Mucosa of rectum (tissue), 2 donors: ENCODE measurements at regions not wholly inside any gene's neighbourhood (a gene's known extent, or its start where the extent isn't known, plus 50 kb on each side); places are given as distances from the start of the nearest gene placed in this dataset.
A peak's percentile ranks its signal among the peaks of the same experiment; 100 is the strongest.

Experiments
- H3K27ac ChIP-seq, 2 donors: one replicate each; pipeline ENCODE4 v1.7.0; 2013; ENCODE audit warnings: inconsistent platforms in 2 of 2, low read depth in 2 of 2, low read length in 2 of 2
- H3K27me3 ChIP-seq, 2 donors: one replicate each; pipeline ENCODE4 v1.7.0; 2013; ENCODE audit warnings: low read length in 2 of 2; ENCODE audit not compliant: control insufficient read depth in 2 of 2, insufficient read depth in 2 of 2
- H3K36me3 ChIP-seq, 2 donors: one replicate each; pipeline ENCODE4 v1.7.0; 2013; ENCODE audit warnings: low read length in 2 of 2; ENCODE audit not compliant: control insufficient read depth in 2 of 2, insufficient read depth in 2 of 2
- H3K4me1 ChIP-seq, 2 donors: one replicate each; pipeline ENCODE4 v1.7.0; 2013; ENCODE audit warnings: low read length in 2 of 2, mild to moderate bottlenecking in 1 of 2; ENCODE audit not compliant: control insufficient read depth in 2 of 2, insufficient read depth in 2 of 2
- H3K4me3 ChIP-seq, 2 donors: one replicate each; pipeline ENCODE4 v1.7.0; 2013; ENCODE audit warnings: low read length in 2 of 2
- H3K9ac ChIP-seq, 2 donors: one replicate each; pipeline ENCODE4 v1.7.0; 2013; ENCODE audit warnings: low read length in 2 of 2, low read depth in 1 of 2, mild to moderate bottlenecking in 1 of 2
- H3K9me3 ChIP-seq, 2 donors: one replicate each; pipeline ENCODE4 v1.7.0; 2013; ENCODE audit warnings: low read length in 2 of 2; ENCODE audit not compliant: control insufficient read depth in 2 of 2
- donor health status: healthy.
- donor health status: Normal muscosa, but diverticular disease.

GRCh38 chr14:65957631-65958205, 528.5 kb upstream of the CCDC196 start:
- H3K9ac ChIP-seq: no peak overlapping the region
- H3K4me1 ChIP-seq: peaks cover 4 to 12% of the 10 kb centered on the region in 2 donors
- H3K4me3 ChIP-seq: no peak overlapping the region
- no peaks in the 10 kb centered on the region for H3K36me3 ChIP-seq
- peaks cover 0 to 4% of the 10 kb centered on the region in 2 donors for H3K27me3 ChIP-seq
- H3K9me3 ChIP-seq: no peaks in the 10 kb centered on the region
- H3K27ac ChIP-seq: no peak overlapping the region

DNA sequence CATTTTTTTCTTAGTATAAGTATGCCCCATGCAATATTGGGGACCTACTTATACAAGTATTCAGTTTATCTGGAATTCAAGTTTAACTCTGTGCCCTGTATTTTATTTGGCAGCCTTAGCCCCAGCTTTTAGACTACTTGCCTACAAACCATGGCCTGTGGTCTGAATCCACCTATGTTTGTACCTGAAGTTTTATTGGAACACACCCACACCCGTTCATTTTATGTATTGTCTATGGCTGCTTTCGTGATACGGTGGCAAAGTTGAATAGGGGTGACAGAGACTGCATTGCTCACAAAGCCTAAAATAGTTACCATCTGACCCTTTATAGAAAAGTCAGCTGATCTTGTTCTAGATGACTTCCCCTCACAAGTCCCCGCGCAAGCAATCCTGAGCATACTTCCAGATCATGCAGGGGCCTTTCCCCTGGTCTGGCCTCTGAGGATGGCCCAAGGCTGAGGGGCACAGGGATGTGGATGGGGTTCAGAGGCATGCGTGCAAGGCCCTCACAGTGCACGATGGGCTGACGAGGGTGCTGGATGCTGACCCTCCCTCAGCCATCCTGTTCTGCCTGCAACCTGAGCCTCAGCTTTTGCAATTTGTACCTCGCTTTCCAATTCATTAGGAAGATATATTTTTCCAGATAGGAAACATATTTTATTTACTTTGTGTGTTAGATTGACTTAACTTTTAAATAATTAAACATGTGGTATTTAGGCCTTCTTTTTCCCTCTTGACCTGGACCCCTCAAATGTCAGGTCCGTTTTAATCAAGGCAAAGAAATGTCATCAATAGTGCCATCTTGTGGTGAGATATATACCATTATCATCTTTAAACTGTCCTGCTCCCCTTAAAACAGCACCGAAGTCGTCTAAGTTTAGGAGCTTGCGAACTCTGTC, 527.3 kb upstream of the CCDC196 start:
- peaks cover 0 to 4% of the 10 kb centered on the region in 2 donors for H3K27me3 ChIP-seq
- H3K4me3 ChIP-seq: no peak overlapping the region
- H3K9ac ChIP-seq: no peak overlapping the region
- H3K27ac ChIP-seq: peak overlapping the region in 1 of 2 donors; percentile 10
- H3K4me1 ChIP-seq: peaks cover 4 to 12% of the 10 kb centered on the region in 2 donors
- no peaks in the 10 kb centered on the region for H3K9me3 ChIP-seq
- no peaks in the 10 kb centered on the region for H3K36me3 ChIP-seq

DNA sequence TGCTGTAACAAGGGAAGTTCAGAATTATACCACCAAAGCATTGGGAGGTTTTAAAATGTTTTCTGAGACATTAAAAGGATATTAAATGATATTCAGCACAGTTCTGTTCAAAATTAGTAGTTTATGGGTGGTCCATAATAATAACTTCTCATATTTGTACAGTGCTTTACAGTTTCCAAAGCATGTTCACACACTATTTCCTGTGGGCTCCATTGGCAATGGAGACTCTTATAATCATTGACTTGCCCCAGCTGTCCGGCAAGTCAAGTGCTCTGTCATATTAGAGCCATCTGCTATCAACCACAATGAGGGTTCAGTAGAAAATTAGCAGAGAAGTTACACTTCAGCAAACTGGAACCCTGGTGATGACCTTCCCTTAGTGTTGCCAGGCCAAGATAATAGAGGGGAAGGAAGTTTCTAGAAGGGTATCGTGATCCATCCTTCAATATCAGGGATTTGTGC, 526.6 kb upstream of the CCDC196 start:
- Histone ChIP-seq H3K9ac (no peak overlapping the region), H3K27me3 (peaks cover 0 to 4% of the 10 kb centered on the region in 2 donors), H3K27ac (no peak overlapping the region), H3K36me3 (no peaks in the 10 kb centered on the region), H3K4me1 (peaks cover 4 to 12% of the 10 kb centered on the region in 2 donors), H3K9me3 (no peaks in the 10 kb centered on the region), H3K4me3 (no peak overlapping the region)

DNA sequence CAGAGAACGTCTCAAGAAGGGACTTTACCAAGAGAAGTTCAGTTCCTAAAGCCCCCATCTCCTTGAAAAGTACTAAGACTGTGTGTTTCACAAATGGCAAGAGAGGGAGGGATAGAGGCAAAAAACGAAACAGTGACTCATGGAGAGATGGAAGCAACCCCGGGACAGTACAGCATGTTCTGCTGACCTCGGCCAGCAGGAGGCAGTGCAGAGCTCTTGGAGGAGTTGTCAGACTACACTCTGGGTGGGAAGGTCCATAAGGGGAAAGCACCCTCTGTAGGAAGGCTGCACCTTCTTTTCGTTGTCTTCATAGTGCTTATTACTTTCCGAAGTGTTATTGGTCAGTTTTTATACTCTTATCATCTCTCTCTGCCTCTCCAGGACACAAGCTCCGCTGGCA, 525.2 kb upstream of the CCDC196 start:
- H3K36me3 ChIP-seq: no peaks in the 10 kb centered on the region
- peaks cover 4 to 12% of the 10 kb centered on the region in 2 donors for H3K4me1 ChIP-seq
- no peak overlapping the region for H3K9ac ChIP-seq
- no peaks in the 10 kb centered on the region for H3K9me3 ChIP-seq
- H3K27ac ChIP-seq: no peak overlapping the region
- no peak overlapping the region for H3K4me3 ChIP-seq
- peaks cover 0 to 4% of the 10 kb centered on the region in 2 donors for H3K27me3 ChIP-seq

- no peaks in the 10 kb centered on the region for H3K9me3 ChIP-seq
- H3K36me3 ChIP-seq: no peaks in the 10 kb centered on the region
- H3K27me3 ChIP-seq: peaks cover 0 to 4% of the 10 kb centered on the region in 2 donors
- no peak overlapping the region for H3K4me3 ChIP-seq
- H3K27ac ChIP-seq: no peak overlapping the region
- H3K4me1 ChIP-seq: peaks cover 4 to 11% of the 10 kb centered on the region in 2 donors
- no peak overlapping the region for H3K9ac ChIP-seq
Observed at GRCh38 chr14:65962952-65963351, 523.2 kb upstream of the CCDC196 start.

- Histone ChIP-seq H3K36me3 (no peaks in the 10 kb centered on the region), H3K9ac (no peak overlapping the region), H3K4me3 (no peak overlapping the region), H3K4me1 (no peaks in the 10 kb centered on the region), H3K27ac (no peak overlapping the region), H3K27me3 (peaks cover 0 to 4% of the 10 kb centered on the region in 2 donors), H3K9me3 (no peaks in the 10 kb centered on the region)
Observed at GRCh38 chr14:65964366-65964765, 521.8 kb upstream of the CCDC196 start.

- no peak overlapping the region for H3K4me3 ChIP-seq
- H3K27me3 ChIP-seq: no peaks in the 10 kb centered on the region
- no peak overlapping the region for H3K9ac ChIP-seq
- no peaks in the 10 kb centered on the region for H3K4me1 ChIP-seq
- no peaks in the 10 kb centered on the region for H3K9me3 ChIP-seq
- no peak overlapping the region for H3K27ac ChIP-seq
- H3K36me3 ChIP-seq: no peaks in the 10 kb centered on the region
Observed at GRCh38 chr14:65966188-65966587, 520.0 kb upstream of the CCDC196 start.

- Histone ChIP-seq H3K27ac (no peak overlapping the region), H3K9me3 (no peaks in the 10 kb centered on the region), H3K27me3 (peaks cover 0 to 2% of the 10 kb centered on the region in 2 donors), H3K36me3 (no peaks in the 10 kb centered on the region), H3K4me1 (no peaks in the 10 kb centered on the region), H3K4me3 (no peak overlapping the region), H3K9ac (no peak overlapping the region)
Observed at GRCh38 chr14:65972346-65972870, 513.8 kb upstream of the CCDC196 start.

- no peaks in the 10 kb centered on the region for H3K36me3 ChIP-seq
- no peak overlapping the region for H3K9ac ChIP-seq
- no peak overlapping the region for H3K4me3 ChIP-seq
- H3K27me3 ChIP-seq: peaks cover 0 to 2% of the 10 kb centered on the region in 2 donors
- no peak overlapping the region for H3K27ac ChIP-seq
- no peaks in the 10 kb centered on the region for H3K4me1 ChIP-seq
- H3K9me3 ChIP-seq: no peaks in the 10 kb centered on the region
Observed at GRCh38 chr14:65972891-65973290, 513.3 kb upstream of the CCDC196 start.

GRCh38 chr14:65975865-65976264, 510.3 kb upstream of the CCDC196 start:
- H3K4me3 ChIP-seq: no peak overlapping the region
- no peaks in the 10 kb centered on the region for H3K4me1 ChIP-seq
- no peak overlapping the region for H3K27ac ChIP-seq
- peaks cover 0 to 2% of the 10 kb centered on the region in 2 donors for H3K27me3 ChIP-seq
- H3K9ac ChIP-seq: no peak overlapping the region
- H3K36me3 ChIP-seq: no peaks in the 10 kb centered on the region
- H3K9me3 ChIP-seq: no peaks in the 10 kb centered on the region
